ENCODE measurements at regions not wholly inside any gene's neighbourhood (a gene's known extent, or its start where the extent isn't known, plus 50 kb on each side); places are given as distances from the start of the nearest gene placed in this dataset.

DNA sequence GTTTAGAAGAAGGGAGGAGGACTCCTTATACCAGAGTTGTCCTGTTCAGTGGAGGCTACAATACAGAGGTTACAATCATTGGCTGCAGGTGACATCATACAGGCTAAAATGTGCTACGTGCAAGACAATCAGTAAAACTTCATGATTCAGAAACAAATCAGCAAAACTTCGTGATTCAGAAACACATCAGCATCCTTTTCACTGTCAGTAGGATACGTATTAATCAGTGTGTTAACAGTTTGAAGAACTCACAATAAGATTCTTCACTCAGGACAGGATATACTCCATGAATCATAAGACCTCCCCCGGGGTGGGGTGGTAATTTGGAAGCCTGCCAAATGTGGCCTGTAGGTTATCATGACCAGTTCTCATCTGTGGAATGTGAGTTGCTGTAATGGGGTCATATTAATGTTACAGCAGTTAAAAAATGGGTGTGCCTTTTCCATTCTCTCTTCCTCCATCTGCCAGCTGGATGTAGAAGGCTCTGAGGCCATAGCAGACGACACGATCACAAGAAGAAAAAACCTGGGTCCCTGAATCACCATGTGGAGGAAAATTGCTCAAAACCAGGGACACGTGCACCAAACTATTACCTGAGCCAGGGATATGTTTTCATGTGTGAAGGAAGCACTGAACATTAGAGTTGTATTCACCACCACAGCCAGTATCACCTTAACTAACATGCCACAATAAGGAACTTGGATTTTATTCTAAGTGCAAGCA lies 134.8 kb upstream of the CREB1 start:
- intact Hi-C loops (cut with micrococcal nuclease): no loop called here
- ATAC-seq (ENCODE audit: low read depth) (no peak), DNase-seq (no peak)
- Mint-ChIP-seq H3K9me3 (peaks cover 7% of the 10 kb centered on the region), H3K36me3 (ENCODE audit: low read depth) (no peaks in the 10 kb centered on the region), H3K4me1 (no peaks in the 10 kb centered on the region), H3K4me3 (no peak overlapping the region), H3K27ac (no peak overlapping the region), H3K27me3 (peaks cover 14% of the 10 kb centered on the region)
- ChIA-PET POLR2A (no interaction called here), CTCF (no interaction called here)
- TF ChIP-seq, protein P1, sequence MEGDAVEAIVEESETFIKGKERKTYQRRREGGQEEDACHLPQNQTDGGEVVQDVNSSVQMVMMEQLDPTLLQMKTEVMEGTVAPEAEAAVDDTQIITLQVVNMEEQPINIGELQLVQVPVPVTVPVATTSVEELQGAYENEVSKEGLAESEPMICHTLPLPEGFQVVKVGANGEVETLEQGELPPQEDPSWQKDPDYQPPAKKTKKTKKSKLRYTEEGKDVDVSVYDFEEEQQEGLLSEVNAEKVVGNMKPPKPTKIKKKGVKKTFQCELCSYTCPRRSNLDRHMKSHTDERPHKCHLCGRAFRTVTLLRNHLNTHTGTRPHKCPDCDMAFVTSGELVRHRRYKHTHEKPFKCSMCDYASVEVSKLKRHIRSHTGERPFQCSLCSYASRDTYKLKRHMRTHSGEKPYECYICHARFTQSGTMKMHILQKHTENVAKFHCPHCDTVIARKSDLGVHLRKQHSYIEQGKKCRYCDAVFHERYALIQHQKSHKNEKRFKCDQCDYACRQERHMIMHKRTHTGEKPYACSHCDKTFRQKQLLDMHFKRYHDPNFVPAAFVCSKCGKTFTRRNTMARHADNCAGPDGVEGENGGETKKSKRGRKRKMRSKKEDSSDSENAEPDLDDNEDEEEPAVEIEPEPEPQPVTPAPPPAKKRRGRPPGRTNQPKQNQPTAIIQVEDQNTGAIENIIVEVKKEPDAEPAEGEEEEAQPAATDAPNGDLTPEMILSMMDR (IDR thresholded peaks at IDR 0.05): no peak

GRCh38 chr2:207395535-207396251 lies 134.1 kb upstream of the CREB1 start:
- CTCF ChIA-PET: no interaction called here
- no peak overlapping the region for H3K27ac Mint-ChIP-seq

DNA sequence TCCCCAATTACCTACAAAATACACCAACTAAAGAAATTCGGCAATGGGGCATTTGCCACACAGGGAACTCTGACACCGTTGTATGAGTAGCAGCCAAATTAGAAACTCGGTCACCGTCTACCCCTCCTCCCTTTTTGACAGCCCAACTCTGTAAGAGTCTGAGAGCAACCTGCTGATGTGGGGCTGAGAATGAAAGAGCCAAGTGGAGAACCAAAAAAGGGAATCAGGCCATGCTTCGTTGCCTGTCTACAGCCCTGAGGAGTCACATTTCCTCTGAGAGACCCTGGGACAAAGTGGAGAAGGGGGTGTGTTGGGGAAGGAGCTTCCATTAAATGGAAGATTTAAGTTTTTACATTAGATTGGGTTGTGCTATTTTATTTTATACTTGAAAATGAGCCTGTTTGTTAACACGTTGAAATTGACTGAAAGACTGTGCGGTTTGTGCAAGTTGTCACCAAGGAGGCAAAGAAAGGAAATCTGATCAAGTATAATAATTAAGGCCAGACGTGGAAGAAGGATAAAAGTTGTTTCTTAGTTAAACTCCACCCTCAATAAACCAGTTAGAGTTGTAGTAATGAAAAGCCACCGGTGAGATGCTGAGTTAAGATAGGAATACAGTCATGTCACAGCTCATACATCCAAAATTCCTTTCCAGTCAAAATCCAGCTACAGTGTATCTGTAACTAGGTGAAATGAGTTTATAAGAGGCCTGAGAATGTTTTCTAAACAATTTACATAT lies 131.7 kb upstream of the CREB1 start:
- Mint-ChIP-seq H3K36me3 (ENCODE audit: low read depth) (no peaks in the 10 kb centered on the region), H3K4me1 (no peaks in the 10 kb centered on the region), H3K27me3 (peaks cover 11% of the 10 kb centered on the region), H3K9me3 (peaks cover 7% of the 10 kb centered on the region), H3K27ac (no peak overlapping the region), H3K4me3 (no peak overlapping the region)
- ATAC-seq (ENCODE audit: low read depth): no peak
- CTCF ChIA-PET: no interaction called here
- POLR2A ChIA-PET: no interaction called here
- TF ChIP-seq, protein P1 (IDR thresholded peaks at IDR 0.05): no peak
- intact Hi-C loops (cut with micrococcal nuclease): no loop called here
- no peak for DNase-seq

More at GRCh38 chr2:207395535-207396251, 134.1 kb upstream of the CREB1 start:
- TF ChIP-seq, protein P1 (IDR thresholded peaks at IDR 0.05): no peak
- ATAC-seq (ENCODE audit: low read depth) (no peak), DNase-seq (no peak)
- no peaks in the 10 kb centered on the region for H3K4me1 Mint-ChIP-seq
- no peak overlapping the region for H3K4me3 Mint-ChIP-seq
- POLR2A ChIA-PET: no interaction called here
- intact Hi-C loops (cut with micrococcal nuclease): no loop called here
- no peaks in the 10 kb centered on the region for H3K36me3 Mint-ChIP-seq (ENCODE audit: low read depth)
- H3K9me3 Mint-ChIP-seq: peaks cover 7% of the 10 kb centered on the region
- peaks cover 14% of the 10 kb centered on the region for H3K27me3 Mint-ChIP-seq

DNA sequence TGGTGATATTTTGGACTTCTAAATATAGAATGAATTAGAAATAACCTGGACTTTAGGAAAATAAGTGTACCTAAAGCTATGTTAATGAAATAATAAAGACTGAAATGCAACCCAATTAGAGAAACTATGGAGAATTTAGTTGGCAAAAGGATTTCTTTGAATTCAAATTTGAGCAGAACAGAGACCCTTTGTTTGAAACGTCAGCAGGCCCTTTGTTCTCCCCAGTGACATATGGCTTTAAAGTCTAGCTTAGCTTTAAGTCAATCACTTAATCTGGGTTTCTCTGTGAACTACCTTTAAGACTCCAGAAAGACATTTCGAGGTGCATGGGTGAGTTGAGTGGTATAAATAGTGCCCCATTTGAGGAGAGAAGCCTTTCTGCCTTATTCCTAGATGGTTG lies 130.5 kb upstream of the CREB1 start:
- H3K9me3 Mint-ChIP-seq: peaks cover 7% of the 10 kb centered on the region
- H3K4me3 Mint-ChIP-seq: no peak overlapping the region
- DNase-seq (no peak), ATAC-seq (ENCODE audit: low read depth) (no peak)
- H3K4me1 Mint-ChIP-seq: no peaks in the 10 kb centered on the region
- no peaks in the 10 kb centered on the region for H3K36me3 Mint-ChIP-seq (ENCODE audit: low read depth)
- intact Hi-C loops (cut with micrococcal nuclease): no loop called here
- ChIA-PET POLR2A (no interaction called here), CTCF (no interaction called here)
- TF ChIP-seq, protein P1 (IDR thresholded peaks at IDR 0.05): no peak
- H3K27me3 Mint-ChIP-seq: peaks cover 11% of the 10 kb centered on the region
- H3K27ac Mint-ChIP-seq: no peak overlapping the region

GRCh38 chr2:207401338-207401737 lies 128.4 kb upstream of the CREB1 start:
- H3K4me3 Mint-ChIP-seq: no peak overlapping the region
- CTCF ChIA-PET: no interaction called here
- intact Hi-C loops (cut with micrococcal nuclease): no loop called here
- POLR2A ChIA-PET: no interaction called here
- H3K27ac Mint-ChIP-seq: no peak overlapping the region
- DNase-seq (no peak), ATAC-seq (ENCODE audit: low read depth) (no peak)
- TF ChIP-seq, protein P1 (IDR thresholded peaks at IDR 0.05): no peak
- H3K9me3 Mint-ChIP-seq: no peaks in the 10 kb centered on the region
- H3K4me1 Mint-ChIP-seq: no peaks in the 10 kb centered on the region
- peaks cover 7% of the 10 kb centered on the region for H3K36me3 Mint-ChIP-seq (ENCODE audit: low read depth)
- H3K27me3 Mint-ChIP-seq: no peaks in the 10 kb centered on the region

Measured in activated B cell treated with CpG ODN at 0.5 μM for 24 hours (primary cell).